ENCODE measurements at regions not wholly inside any gene's neighbourhood (a gene's known extent, or its start where the extent isn't known, plus 50 kb on each side); places are given as distances from the start of the nearest gene placed in this dataset.

DNA sequence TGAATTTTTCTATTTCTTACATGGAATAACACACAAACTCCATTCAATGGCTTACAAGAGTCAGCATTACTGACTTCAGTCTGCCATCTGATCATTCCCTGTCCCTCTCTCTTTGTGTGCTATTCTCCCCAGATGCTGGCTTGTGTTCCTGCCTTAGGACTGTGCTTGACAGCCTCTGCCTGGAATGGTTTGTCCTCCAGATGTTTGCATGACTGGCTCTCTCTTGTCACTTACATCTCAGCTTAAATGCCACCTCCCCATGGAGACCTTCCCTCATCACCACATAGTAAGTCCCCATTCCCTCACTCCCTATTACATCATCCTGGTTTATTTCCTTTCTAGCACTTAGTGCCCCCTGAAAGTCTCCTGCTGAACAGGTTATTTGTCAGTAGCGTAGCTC lies 181.6 kb downstream of the KTN1 start:
- Histone ChIP-seq H3K27ac (no peak overlapping the region), H3K27me3 (no peaks in the 10 kb centered on the region), H3K4me2 (no peak overlapping the region), H3K4me1 (peaks cover 0 to 10% (median 5%) of the 10 kb centered on the region in 10 experiments; a peak in 10 of 20 replicates), H4K20me1 (no peaks in the 10 kb centered on the region), H3K36me3 (no peaks in the 10 kb centered on the region), H3K9me3 (replicated peaks in 1 of 11) (no peaks in the 10 kb centered on the region), H3K9ac (no peak overlapping the region), H3K4me3 (no peak overlapping the region)
- no peak for TF ChIP-seq Cebpa-rat (IDR thresholded peaks at IDR 0.05)

DNA sequence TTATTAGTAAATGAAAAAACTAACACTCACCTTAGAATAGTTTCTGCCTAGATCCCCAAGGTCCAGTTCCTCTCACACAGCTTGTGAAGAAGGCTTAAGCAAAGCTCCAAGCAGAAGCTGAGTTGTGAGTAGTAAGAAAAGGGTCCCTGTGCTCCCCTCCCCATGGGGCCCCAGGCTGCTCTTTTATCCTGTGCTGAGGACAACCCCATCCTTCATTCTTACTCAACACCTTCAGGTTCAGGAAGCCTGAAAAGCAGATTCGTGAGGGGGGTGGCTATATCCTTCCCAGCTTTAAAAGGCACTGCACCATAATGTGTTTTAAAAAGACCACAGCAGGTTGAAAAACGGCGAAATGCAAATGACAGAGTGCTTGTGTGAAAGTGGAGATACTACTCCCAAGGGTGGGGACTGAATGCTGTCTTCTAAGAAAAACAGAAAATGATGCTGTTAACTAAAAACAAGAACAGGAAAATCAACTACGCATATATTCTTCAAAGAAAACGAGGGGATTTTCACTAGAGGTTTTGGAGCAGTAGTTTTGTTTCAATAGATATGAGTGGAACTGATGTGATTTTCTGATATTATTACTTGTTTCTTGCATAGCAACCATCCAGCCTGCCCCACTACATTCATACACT lies 182.7 kb downstream of the KTN1 start:
- H3K27ac ChIP-seq = no peak overlapping the region
- H3K9me3 ChIP-seq (replicated peaks in 1 of 11) = no peaks in the 10 kb centered on the region
- no peak overlapping the region for H3K4me3 ChIP-seq
- no peak overlapping the region for H3K9ac ChIP-seq
- no peaks in the 10 kb centered on the region for H3K36me3 ChIP-seq
- H3K4me1 ChIP-seq = peaks cover 0 to 10% (median 5%) of the 10 kb centered on the region in 10 experiments; a peak in 10 of 20 replicates
- H3K4me2 ChIP-seq = peak overlapping the region in 6 of 11 experiments; percentile 7 to 56 (median 34); a peak in 8 of 22 replicates
- no peaks in the 10 kb centered on the region for H4K20me1 ChIP-seq
- no peaks in the 10 kb centered on the region for H3K27me3 ChIP-seq
- no peak for TF ChIP-seq Cebpa-rat (IDR thresholded peaks at IDR 0.05)

DNA sequence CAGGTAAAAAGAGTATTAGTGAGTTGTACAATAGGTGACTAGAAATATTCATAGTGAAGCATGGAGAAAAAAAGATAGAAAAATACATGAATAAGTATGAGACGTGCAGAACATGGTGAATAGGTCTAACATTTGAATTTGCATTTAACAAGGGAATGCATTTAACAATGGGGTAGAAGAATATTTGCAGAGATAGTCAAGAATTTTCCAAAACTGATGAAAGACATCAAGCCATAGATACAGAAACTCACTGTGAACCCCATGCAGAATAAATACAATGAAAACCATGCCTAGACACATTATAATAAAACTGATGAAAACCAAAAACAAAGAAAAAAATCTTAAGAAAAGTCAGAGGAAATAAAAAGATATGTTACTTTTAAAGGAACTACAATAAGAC lies 184.8 kb downstream of the KTN1 start:
- Histone ChIP-seq H3K27ac (no peak overlapping the region), H3K4me2 (no peak overlapping the region), H3K36me3 (no peaks in the 10 kb centered on the region), H3K27me3 (no peaks in the 10 kb centered on the region), H3K9ac (no peak overlapping the region), H3K4me3 (no peak overlapping the region), H4K20me1 (no peaks in the 10 kb centered on the region), H3K4me1 (peaks cover 0 to 10% (median 5%) of the 10 kb centered on the region in 10 experiments; a peak in 10 of 20 replicates), H3K9me3 (replicated peaks in 1 of 11) (no peaks in the 10 kb centered on the region)
- TF ChIP-seq Cebpa-rat (IDR thresholded peaks at IDR 0.05) = no peak

DNA sequence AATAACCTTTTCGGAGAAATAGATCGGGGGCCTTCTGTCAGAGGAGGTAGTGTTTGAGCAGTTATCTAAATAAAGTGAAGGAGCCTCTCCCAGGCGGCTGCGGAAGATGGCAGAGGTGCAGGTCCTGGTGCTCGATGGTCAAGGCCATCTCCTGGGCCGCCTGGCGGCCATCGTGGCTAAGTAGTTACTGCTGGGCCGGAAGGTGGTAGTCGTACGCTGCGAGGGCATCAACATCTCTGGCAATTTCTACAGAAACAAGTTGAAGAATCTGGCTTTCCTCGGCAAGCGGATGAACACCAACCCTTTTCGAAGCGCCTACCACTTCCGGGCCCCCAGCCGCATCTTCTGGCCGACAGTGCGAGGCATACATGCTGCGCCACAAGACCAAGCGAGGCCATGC lies 186.1 kb downstream of the KTN1 start:
- Histone ChIP-seq H4K20me1 (no peaks in the 10 kb centered on the region), H3K27me3 (no peaks in the 10 kb centered on the region), H3K4me2 (no peak overlapping the region), H3K4me1 (peaks cover 0 to 10% (median 5%) of the 10 kb centered on the region in 10 experiments; a peak in 10 of 20 replicates), H3K27ac (no peak overlapping the region), H3K4me3 (no peak overlapping the region), H3K36me3 (no peaks in the 10 kb centered on the region), H3K9ac (no peak overlapping the region), H3K9me3 (replicated peaks in 1 of 11) (no peaks in the 10 kb centered on the region)
- TF ChIP-seq Cebpa-rat (IDR thresholded peaks at IDR 0.05) = no peak

DNA sequence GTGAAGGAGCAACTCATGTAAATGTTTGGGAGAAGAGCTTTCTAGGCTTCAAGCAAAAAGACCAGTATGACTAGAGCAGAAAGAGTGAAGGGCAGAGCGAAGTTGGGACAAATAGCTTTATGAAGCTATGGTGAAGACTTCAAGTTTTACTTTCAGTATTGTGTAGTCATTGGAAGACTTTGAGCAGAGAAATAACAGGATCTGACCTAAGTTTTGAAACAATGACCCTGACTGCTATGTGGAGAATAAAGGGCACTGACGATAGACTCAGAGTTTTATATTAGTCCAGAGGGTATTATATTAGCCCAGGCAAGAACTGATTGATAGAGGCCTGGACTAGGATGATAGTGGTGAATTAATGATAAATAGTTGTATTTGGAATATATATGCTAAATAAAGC lies 187.3 kb downstream of the KTN1 start:
- TF ChIP-seq Cebpa-rat (IDR thresholded peaks at IDR 0.05) = no peak

DNA sequence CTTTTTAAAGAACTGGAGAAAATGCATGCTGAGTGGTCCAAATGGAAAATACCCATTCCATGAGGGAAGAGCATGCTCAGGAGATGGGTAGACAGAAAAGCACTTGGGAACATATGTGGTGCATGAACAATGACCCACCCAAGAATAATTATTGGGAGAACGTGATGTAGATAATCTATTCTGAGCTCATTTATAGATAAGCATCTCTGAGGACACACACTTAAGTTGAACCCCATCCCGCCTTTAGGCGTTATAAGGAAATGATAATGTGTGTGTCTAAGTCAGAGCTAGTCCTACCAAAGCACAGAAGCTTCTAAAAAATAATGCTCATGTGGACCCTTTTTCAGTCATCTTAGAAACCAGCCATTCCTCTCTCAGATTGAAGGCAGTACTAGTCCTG lies 189.9 kb downstream of the KTN1 start:
- no peak overlapping the region for H3K9ac ChIP-seq
- TF ChIP-seq Cebpa-rat (IDR thresholded peaks at IDR 0.05) = no peak
- no peaks in the 10 kb centered on the region for H3K9me3 ChIP-seq (replicated peaks in 1 of 11)
- H3K4me2 ChIP-seq = no peak overlapping the region
- no peak overlapping the region for H3K4me3 ChIP-seq
- H3K27me3 ChIP-seq = no peaks in the 10 kb centered on the region
- no peaks in the 10 kb centered on the region for H3K36me3 ChIP-seq
- no peaks in the 10 kb centered on the region for H4K20me1 ChIP-seq
- H3K4me1 ChIP-seq = no peaks in the 10 kb centered on the region
- H3K27ac ChIP-seq = no peak overlapping the region

More for the DNA sequence above, 187.3 kb downstream of the KTN1 start:
- H3K27me3 ChIP-seq = no peaks in the 10 kb centered on the region
- H3K9me3 ChIP-seq (replicated peaks in 1 of 11) = no peaks in the 10 kb centered on the region
- H4K20me1 ChIP-seq = no peaks in the 10 kb centered on the region
- no peak overlapping the region for H3K4me3 ChIP-seq
- no peak overlapping the region for H3K27ac ChIP-seq
- H3K9ac ChIP-seq = no peak overlapping the region
- no peaks in the 10 kb centered on the region for H3K36me3 ChIP-seq
- H3K4me1 ChIP-seq = peaks cover 0 to 8% (median 5%) of the 10 kb centered on the region in 10 experiments; a peak in 10 of 20 replicates
- H3K4me2 ChIP-seq = no peak overlapping the region

DNA sequence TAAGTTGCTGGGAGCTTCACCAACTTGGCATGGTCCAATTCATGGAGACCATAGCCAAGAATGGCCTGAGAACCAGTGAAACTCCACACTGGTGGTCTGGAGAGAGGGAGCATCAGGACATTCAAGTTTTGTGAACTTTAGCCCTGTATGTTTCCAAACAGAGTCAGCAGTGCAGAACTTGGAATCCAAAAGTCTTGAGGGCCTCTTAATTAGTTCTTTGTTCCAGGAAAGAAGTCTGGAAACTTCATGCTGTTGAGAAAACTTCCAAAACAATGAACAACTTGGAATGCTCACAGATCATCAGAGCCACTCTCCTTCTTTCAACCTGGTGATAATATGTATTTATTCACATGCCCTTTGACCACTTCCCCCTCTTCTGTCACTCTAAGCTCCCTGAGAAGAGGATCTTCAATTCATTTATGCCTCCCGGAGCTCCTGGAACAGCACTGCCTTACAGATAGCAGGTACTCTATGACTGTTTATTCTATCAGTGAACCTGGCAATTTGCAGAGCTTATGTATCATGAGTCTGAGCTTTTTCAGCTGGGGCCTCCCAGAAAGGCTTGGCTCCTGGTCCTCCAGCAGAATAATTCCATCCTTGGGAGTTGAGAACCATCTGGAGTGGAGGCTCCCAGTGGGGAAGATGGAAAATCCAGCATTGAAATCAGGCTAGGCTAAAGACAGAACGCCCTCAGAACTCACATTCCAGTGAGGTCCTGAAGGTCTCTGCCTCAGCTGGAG lies 191.4 kb downstream of the KTN1 start:
- H3K27ac ChIP-seq = no peak overlapping the region
- H3K9me3 ChIP-seq (replicated peaks in 1 of 11) = no peaks in the 10 kb centered on the region
- no peak overlapping the region for H3K4me2 ChIP-seq
- TF ChIP-seq Cebpa-rat (IDR thresholded peaks at IDR 0.05) = no peak
- H3K9ac ChIP-seq = no peak overlapping the region
- H3K36me3 ChIP-seq = no peaks in the 10 kb centered on the region
- H4K20me1 ChIP-seq = no peaks in the 10 kb centered on the region
- H3K4me3 ChIP-seq = no peak overlapping the region
- no peaks in the 10 kb centered on the region for H3K27me3 ChIP-seq
- no peaks in the 10 kb centered on the region for H3K4me1 ChIP-seq

DNA sequence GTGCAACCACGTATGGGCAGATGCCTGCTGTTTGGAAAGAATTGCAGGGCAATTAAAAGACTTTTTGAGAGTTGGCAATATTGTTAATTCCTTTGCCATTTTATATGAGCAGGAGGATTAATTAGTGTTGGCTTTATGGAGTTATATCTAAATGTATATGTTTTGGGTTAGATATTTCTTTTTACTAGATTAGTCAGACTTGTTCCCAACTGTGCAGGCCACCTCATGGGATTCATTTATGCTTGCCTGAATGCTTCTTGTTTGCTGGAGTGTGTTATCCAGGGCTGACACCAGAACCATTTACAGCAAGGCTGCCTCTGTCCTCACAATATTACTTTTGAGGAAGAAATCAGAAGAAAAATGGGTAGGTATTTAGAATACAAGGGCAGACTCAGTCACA lies 192.5 kb downstream of the KTN1 start:
- TF ChIP-seq Cebpa-rat (IDR thresholded peaks at IDR 0.05) = no peak
- no peaks in the 10 kb centered on the region for H3K9me3 ChIP-seq (replicated peaks in 1 of 11)
- no peaks in the 10 kb centered on the region for H4K20me1 ChIP-seq
- no peak overlapping the region for H3K4me2 ChIP-seq
- no peaks in the 10 kb centered on the region for H3K4me1 ChIP-seq
- no peak overlapping the region for H3K27ac ChIP-seq
- no peaks in the 10 kb centered on the region for H3K27me3 ChIP-seq
- H3K4me3 ChIP-seq = no peak overlapping the region
- H3K9ac ChIP-seq = no peak overlapping the region
- no peaks in the 10 kb centered on the region for H3K36me3 ChIP-seq

DNA sequence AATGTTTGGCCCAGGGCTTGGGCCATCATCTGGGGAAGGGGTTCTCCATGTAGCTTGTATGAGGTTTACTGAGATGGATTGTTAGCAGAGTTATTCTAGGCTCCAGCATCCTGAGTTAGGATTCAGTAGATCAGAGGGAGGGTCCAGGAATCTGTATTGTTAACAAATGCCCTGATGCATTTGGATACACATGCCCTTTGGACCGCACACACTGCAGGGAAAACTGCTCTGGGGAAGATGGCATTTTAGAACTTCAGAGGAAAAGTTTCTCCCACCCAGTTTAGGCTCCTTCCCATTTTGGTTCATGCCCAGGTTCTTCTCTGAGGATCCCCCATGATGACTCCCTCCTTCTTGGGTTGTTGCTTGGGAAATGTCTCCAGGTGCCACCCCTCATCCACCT lies 193.3 kb downstream of the KTN1 start:
- no peak for TF ChIP-seq Cebpa-rat (IDR thresholded peaks at IDR 0.05)

More for the DNA sequence above, 193.3 kb downstream of the KTN1 start:
- Histone ChIP-seq H3K36me3 (no peaks in the 10 kb centered on the region), H3K27me3 (no peaks in the 10 kb centered on the region), H3K4me1 (no peaks in the 10 kb centered on the region), H3K9ac (no peak overlapping the region), H3K4me3 (no peak overlapping the region), H4K20me1 (no peaks in the 10 kb centered on the region), H3K4me2 (no peak overlapping the region), H3K27ac (no peak overlapping the region), H3K9me3 (replicated peaks in 1 of 11) (no peaks in the 10 kb centered on the region)

Data from BLaER1 treated with 17β-estradiol and CSF1 and Interleukin-3, amounts not matched to agents 10 nM and 100 nM (cell line).